ENCODE measurements at regions not wholly inside any gene's neighbourhood (a gene's known extent, or its start where the extent isn't known, plus 50 kb on each side); places are given as distances from the start of the nearest gene placed in this dataset.

DNA sequence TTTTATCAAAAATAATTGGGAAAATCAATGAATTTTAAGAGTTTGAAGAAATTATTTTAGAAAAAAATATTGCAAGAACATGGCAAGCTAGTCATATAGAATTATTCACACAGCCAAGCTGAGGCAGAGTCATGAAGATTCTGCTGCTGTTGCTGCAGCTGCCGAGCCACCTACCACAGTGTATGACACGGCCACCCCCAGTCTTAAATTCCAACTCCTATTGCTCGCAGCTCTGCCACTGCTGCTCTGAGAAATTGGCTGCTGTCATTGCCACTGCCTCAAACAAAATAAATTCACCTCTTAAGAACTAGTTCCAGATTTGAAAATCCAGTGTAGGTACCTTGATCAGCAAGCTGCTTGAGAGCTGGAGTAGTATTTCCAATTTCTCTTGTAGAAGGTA lies 1318.8 kb upstream of the ACO1 start:
- Histone ChIP-seq H3K4ac (replicated peaks; ENCODE audit: insufficient read length, low read depth, low read length) (no peak overlapping the region), H3K18ac (ENCODE audit: extremely low read depth, low read length) (no peak overlapping the region), H3K27ac (ENCODE audit: low read depth, low read length) (no peak overlapping the region), H2BK120ac (replicated peaks; ENCODE audit: low read depth, low read length) (no peak overlapping the region), H3K9ac (replicated peaks in 1 of 4; ENCODE audit: extremely low read depth in 1 of 4, low read depth in 3 of 4, low read length in 3 of 4) (no peak overlapping the region), H2BK20ac (ENCODE audit: low read length) (no peak overlapping the region), H4K91ac (replicated peaks; ENCODE audit: insufficient read length, low read length) (no peak overlapping the region), H2BK15ac (ENCODE audit: low read length) (no peak overlapping the region), H3K27me3 (replicated peaks in 1 of 4; ENCODE audit: control insufficient read depth in 3 of 4, extremely low read depth in 1 of 4, insufficient read depth in 3 of 4, low read length in 3 of 4) (no peaks in the 10 kb centered on the region), H3K79me2 (ENCODE audit: control insufficient read depth in 1 of 2, insufficient read depth in 2 of 2, low read length in 2 of 2) (no peaks in the 10 kb centered on the region), H3K23ac (ENCODE audit: insufficient read length) (no peak overlapping the region), H4K5ac (ENCODE audit: insufficient read length, low read depth, low read length) (no peak overlapping the region), H3K4me3 (ENCODE audit: extremely low read depth in 1 of 4, insufficient read depth in 2 of 4, low read depth in 3 of 4, low read length in 4 of 4) (no peak overlapping the region), H2BK12ac (ENCODE audit: low read depth, low read length) (no peak overlapping the region), H2AFZ (ENCODE audit: low read length) (no peak overlapping the region), H4K8ac (ENCODE audit: extremely low read depth, insufficient read depth, low read length) (no peak overlapping the region), H2BK5ac (ENCODE audit: low read depth, low read length) (no peak overlapping the region), H3K56ac (replicated peaks; ENCODE audit: insufficient read length, low read depth, low read length) (no peak overlapping the region), H4K20me1 (replicated peaks in 1 of 2; ENCODE audit: control insufficient read depth in 1 of 2, insufficient read depth in 2 of 2, low read length in 2 of 2) (no peaks in the 10 kb centered on the region), H3K23me2 (ENCODE audit: low read depth, low read length) (no peaks in the 10 kb centered on the region), H2AK5ac (ENCODE audit: low read depth, low read length) (no peak overlapping the region), H3K79me1 (ENCODE audit: low read depth, low read length) (no peaks in the 10 kb centered on the region), H3K14ac (ENCODE audit: insufficient read length) (no peak overlapping the region), H3K36me3 (ENCODE audit: control insufficient read depth in 2 of 4, insufficient read depth in 4 of 4, low read length in 3 of 4) (no peaks in the 10 kb centered on the region), H3K4me1 (replicated peaks in 1 of 4; ENCODE audit: control insufficient read depth in 3 of 4, insufficient read depth in 4 of 4, low read length in 3 of 4) (no peaks in the 10 kb centered on the region), H3K9me3 (ENCODE audit: insufficient read depth in 2 of 2, low read depth in 1 of 2, low read length in 1 of 2) (peaks cover 0 to 11% of the 10 kb centered on the region in 2 experiments; a peak in 1 of 4 replicates), H3K4me2 (ENCODE audit: insufficient read depth in 1 of 2, low read depth in 2 of 2, low read length in 2 of 2) (no peak overlapping the region)
- ChIA-PET POLR2A (ENCODE audit: partially characterized antibody) (no interaction called here), CTCF (ENCODE audit: partially characterized antibody) (no interaction called here)
- DNase-seq (ENCODE audit: low read depth in 1 of 2, low spot score in 2 of 2) (no peak), FAIRE-seq (no peak)
- 81% methylated on average over 3 of the region's 3 CpGs; no CpG with 5 or more reads in 1 of the 2 experiments for WGBS, 2 experiments (ENCODE audit: extremely low coverage in 1 of 2, insufficient coverage in 1 of 2, insufficient read length in 1 of 2, insufficient replicate concordance in 2 of 2, low coverage in 1 of 2, low lambda C conversion rate in 2 of 2, missing lambda C conversion rate in 1 of 2)
- TF ChIP-seq, protein P1, sequence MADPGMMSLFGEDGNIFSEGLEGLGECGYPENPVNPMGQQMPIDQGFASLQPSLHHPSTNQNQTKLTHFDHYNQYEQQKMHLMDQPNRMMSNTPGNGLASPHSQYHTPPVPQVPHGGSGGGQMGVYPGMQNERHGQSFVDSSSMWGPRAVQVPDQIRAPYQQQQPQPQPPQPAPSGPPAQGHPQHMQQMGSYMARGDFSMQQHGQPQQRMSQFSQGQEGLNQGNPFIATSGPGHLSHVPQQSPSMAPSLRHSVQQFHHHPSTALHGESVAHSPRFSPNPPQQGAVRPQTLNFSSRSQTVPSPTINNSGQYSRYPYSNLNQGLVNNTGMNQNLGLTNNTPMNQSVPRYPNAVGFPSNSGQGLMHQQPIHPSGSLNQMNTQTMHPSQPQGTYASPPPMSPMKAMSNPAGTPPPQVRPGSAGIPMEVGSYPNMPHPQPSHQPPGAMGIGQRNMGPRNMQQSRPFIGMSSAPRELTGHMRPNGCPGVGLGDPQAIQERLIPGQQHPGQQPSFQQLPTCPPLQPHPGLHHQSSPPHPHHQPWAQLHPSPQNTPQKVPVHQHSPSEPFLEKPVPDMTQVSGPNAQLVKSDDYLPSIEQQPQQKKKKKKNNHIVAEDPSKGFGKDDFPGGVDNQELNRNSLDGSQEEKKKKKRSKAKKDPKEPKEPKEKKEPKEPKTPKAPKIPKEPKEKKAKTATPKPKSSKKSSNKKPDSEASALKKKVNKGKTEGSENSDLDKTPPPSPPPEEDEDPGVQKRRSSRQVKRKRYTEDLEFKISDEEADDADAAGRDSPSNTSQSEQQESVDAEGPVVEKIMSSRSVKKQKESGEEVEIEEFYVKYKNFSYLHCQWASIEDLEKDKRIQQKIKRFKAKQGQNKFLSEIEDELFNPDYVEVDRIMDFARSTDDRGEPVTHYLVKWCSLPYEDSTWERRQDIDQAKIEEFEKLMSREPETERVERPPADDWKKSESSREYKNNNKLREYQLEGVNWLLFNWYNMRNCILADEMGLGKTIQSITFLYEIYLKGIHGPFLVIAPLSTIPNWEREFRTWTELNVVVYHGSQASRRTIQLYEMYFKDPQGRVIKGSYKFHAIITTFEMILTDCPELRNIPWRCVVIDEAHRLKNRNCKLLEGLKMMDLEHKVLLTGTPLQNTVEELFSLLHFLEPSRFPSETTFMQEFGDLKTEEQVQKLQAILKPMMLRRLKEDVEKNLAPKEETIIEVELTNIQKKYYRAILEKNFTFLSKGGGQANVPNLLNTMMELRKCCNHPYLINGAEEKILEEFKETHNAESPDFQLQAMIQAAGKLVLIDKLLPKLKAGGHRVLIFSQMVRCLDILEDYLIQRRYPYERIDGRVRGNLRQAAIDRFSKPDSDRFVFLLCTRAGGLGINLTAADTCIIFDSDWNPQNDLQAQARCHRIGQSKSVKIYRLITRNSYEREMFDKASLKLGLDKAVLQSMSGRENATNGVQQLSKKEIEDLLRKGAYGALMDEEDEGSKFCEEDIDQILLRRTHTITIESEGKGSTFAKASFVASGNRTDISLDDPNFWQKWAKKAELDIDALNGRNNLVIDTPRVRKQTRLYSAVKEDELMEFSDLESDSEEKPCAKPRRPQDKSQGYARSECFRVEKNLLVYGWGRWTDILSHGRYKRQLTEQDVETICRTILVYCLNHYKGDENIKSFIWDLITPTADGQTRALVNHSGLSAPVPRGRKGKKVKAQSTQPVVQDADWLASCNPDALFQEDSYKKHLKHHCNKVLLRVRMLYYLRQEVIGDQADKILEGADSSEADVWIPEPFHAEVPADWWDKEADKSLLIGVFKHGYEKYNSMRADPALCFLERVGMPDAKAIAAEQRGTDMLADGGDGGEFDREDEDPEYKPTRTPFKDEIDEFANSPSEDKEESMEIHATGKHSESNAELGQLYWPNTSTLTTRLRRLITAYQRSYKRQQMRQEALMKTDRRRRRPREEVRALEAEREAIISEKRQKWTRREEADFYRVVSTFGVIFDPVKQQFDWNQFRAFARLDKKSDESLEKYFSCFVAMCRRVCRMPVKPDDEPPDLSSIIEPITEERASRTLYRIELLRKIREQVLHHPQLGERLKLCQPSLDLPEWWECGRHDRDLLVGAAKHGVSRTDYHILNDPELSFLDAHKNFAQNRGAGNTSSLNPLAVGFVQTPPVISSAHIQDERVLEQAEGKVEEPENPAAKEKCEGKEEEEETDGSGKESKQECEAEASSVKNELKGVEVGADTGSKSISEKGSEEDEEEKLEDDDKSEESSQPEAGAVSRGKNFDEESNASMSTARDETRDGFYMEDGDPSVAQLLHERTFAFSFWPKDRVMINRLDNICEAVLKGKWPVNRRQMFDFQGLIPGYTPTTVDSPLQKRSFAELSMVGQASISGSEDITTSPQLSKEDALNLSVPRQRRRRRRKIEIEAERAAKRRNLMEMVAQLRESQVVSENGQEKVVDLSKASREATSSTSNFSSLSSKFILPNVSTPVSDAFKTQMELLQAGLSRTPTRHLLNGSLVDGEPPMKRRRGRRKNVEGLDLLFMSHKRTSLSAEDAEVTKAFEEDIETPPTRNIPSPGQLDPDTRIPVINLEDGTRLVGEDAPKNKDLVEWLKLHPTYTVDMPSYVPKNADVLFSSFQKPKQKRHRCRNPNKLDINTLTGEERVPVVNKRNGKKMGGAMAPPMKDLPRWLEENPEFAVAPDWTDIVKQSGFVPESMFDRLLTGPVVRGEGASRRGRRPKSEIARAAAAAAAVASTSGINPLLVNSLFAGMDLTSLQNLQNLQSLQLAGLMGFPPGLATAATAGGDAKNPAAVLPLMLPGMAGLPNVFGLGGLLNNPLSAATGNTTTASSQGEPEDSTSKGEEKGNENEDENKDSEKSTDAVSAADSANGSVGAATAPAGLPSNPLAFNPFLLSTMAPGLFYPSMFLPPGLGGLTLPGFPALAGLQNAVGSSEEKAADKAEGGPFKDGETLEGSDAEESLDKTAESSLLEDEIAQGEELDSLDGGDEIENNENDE (IDR thresholded peaks at IDR 0.05; ENCODE audit: insufficient replicate concordance, low read length), result no peak
